ENCODE measurements at regions not wholly inside any gene's neighbourhood (a gene's known extent, or its start where the extent isn't known, plus 50 kb on each side); places are given as distances from the start of the nearest gene placed in this dataset.

DNA sequence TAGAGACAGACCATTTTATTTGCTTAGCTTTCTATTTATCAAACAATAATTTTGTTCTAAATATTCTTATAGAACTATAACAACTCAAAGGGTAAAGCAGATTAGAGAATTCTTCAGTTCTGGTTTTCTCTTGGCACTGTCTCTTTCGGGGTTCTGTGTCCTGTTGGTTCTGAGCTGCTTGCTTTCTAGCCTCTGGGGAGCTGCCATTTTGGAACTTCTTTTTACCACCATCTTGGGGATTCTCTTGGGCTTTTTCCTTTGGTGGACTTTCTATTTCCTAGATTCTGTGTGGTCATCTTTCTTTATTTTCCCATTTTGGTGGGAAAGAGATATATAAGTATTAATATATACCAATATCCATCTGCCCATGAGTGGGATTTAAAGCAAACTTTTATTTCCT, 467.7 kb downstream of the PCNX1 start:
- H3K9me3 ChIP-seq, result no peaks in the 10 kb centered on the region
- intact Hi-C loops (cut with DNase I; ENCODE audit: low total_unique reads), result no loop called here
- DNase-seq, result no peak
- H3K36me3 ChIP-seq, result no peaks in the 10 kb centered on the region
- TF ChIP-seq, protein P1, sequence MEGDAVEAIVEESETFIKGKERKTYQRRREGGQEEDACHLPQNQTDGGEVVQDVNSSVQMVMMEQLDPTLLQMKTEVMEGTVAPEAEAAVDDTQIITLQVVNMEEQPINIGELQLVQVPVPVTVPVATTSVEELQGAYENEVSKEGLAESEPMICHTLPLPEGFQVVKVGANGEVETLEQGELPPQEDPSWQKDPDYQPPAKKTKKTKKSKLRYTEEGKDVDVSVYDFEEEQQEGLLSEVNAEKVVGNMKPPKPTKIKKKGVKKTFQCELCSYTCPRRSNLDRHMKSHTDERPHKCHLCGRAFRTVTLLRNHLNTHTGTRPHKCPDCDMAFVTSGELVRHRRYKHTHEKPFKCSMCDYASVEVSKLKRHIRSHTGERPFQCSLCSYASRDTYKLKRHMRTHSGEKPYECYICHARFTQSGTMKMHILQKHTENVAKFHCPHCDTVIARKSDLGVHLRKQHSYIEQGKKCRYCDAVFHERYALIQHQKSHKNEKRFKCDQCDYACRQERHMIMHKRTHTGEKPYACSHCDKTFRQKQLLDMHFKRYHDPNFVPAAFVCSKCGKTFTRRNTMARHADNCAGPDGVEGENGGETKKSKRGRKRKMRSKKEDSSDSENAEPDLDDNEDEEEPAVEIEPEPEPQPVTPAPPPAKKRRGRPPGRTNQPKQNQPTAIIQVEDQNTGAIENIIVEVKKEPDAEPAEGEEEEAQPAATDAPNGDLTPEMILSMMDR (IDR thresholded peaks at IDR 0.05), result no peak
- H3K4me3 ChIP-seq, result no peak overlapping the region
- H3K27me3 ChIP-seq, result no peaks in the 10 kb centered on the region
- peak overlapping the region in 1 of 2 donors; percentile 35 for H3K27ac ChIP-seq
- peaks cover 0 to 44% (median 23%) of the 10 kb centered on the region in 4 donors for H3K4me1 ChIP-seq

DNA sequence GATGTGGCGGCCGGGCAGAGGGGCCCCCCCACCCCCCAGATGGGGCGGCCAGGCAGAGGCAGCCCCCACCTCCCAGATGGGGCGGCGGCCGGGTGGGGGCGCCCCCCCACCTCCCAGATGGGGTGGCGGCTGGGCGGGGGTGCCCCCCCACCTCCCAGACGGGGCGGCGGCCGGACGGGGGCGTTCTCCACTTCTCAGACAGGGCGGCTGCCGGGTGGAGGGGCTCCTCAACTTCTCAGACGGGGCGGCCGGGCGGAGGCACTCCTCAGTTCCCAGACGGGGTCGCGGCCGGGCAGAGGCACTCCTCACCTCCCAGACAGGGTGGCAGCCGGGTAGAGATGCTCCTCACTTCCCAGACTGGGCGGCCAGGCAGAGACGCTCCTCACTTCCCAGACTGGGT, 469.8 kb downstream of the PCNX1 start:
- Histone ChIP-seq H3K27me3 (no peaks in the 10 kb centered on the region), H3K27ac (peak overlapping the region in 1 of 2 donors; percentile 16), H3K9me3 (no peaks in the 10 kb centered on the region), H3K4me3 (no peak overlapping the region), H3K36me3 (no peaks in the 10 kb centered on the region), H3K4me1 (peaks cover 0 to 50% (median 16%) of the 10 kb centered on the region in 4 donors)
- DNase-seq, result no peak
- TF ChIP-seq, protein P1 (IDR thresholded peaks at IDR 0.05), result no peak
- intact Hi-C loops (cut with DNase I; ENCODE audit: low total_unique reads), result no loop called here

DNA sequence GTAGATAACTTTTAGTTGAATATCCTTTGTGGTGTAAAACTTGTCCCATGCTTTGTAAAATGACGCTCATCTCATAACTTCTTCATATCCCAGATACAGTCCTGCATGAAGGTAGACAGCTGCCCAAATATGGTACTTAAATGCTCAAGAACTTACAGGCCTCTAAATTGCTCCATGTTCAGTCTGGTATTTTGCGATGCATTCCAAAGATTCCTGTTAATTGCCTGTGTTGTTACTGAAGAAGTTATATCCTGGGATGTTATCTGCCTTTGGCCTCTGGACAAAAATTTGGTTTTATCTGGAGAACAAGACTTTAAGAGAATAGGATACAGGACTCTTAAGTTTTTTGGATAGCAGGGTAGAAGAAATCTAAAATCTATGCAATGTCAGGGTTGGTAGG, 473.0 kb downstream of the PCNX1 start:
- TF ChIP-seq, protein P1 (IDR thresholded peaks at IDR 0.05), result no peak
- no peaks in the 10 kb centered on the region for H3K36me3 ChIP-seq
- no peak overlapping the region for H3K27ac ChIP-seq
- H3K4me3 ChIP-seq, result no peak overlapping the region
- DNase-seq, result no peak
- no peaks in the 10 kb centered on the region for H3K9me3 ChIP-seq
- H3K27me3 ChIP-seq, result no peaks in the 10 kb centered on the region
- intact Hi-C loops (cut with DNase I; ENCODE audit: low total_unique reads), result no loop called here
- peaks cover 0 to 38% (median 11%) of the 10 kb centered on the region in 4 donors for H3K4me1 ChIP-seq

DNA sequence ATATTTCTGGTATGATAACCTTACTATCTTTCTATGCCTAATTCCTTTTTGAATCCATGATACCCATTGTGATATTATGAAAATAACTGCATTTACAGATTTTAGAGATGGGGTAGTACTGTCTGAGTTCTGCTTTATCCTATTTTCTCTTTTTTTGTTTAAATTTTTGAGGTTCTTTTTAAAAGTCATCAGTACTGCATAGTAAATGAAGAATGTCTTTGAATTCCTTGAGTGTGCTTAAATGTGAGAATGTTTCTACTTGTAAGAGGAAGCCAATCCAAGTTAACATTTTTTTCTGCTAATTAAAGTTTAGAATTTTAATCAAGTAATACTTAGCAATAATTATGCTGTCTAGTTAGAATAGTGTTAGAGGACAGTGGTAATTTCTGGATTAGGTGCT, 474.6 kb downstream of the PCNX1 start:
- no peak overlapping the region for H3K27ac ChIP-seq
- intact Hi-C loops (cut with DNase I; ENCODE audit: low total_unique reads), result no loop called here
- H3K4me1 ChIP-seq, result peaks cover 0 to 39% (median 11%) of the 10 kb centered on the region in 4 donors
- DNase-seq, result no peak
- no peaks in the 10 kb centered on the region for H3K36me3 ChIP-seq
- H3K27me3 ChIP-seq, result no peaks in the 10 kb centered on the region
- TF ChIP-seq, protein P1 (IDR thresholded peaks at IDR 0.05), result no peak
- H3K9me3 ChIP-seq, result no peaks in the 10 kb centered on the region
- H3K4me3 ChIP-seq, result no peak overlapping the region

- DNase-seq, result no peak
- intact Hi-C loops (cut with DNase I; ENCODE audit: low total_unique reads), result no loop called here
- TF ChIP-seq, protein P1 (IDR thresholded peaks at IDR 0.05), result no peak
- Histone ChIP-seq H3K4me3 (no peak overlapping the region), H3K9me3 (no peaks in the 10 kb centered on the region), H3K27me3 (no peaks in the 10 kb centered on the region), H3K27ac (no peak overlapping the region), H3K4me1 (peaks cover 0 to 39% (median 11%) of the 10 kb centered on the region in 4 donors), H3K36me3 (no peaks in the 10 kb centered on the region)
These were observed 475.1 kb downstream of the PCNX1 start for GRCh38 chr14:71382315-71382714.

DNA sequence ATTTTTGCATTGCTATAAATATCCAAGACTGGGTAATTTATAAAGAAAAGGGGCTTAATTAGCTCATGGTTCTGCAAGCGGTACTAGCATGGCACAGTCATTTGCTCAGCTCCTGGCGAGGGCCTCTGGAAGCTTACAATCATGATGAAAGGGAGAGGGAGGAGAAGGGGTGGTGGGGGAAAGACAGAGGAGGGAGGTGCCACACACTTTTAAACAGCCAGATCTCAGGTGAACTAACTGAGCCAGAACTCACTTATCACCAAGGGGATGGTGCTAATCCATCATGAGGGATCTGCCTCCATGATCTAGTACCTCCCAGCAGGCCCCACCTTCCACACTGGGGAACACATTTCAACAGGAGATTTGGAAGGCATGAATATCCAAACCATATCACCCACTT, 476.3 kb downstream of the PCNX1 start:
- H3K4me3 ChIP-seq, result no peak overlapping the region
- peaks cover 0 to 44% (median 10%) of the 10 kb centered on the region in 4 donors for H3K4me1 ChIP-seq
- TF ChIP-seq, protein P1 (IDR thresholded peaks at IDR 0.05), result no peak
- H3K9me3 ChIP-seq, result no peaks in the 10 kb centered on the region
- DNase-seq, result no peak
- H3K27ac ChIP-seq, result peak overlapping the region; percentile 17 to 20
- no peaks in the 10 kb centered on the region for H3K27me3 ChIP-seq
- intact Hi-C loops (cut with DNase I; ENCODE audit: low total_unique reads), result no loop called here
- H3K36me3 ChIP-seq, result no peaks in the 10 kb centered on the region

Data from tibial artery (tissue), 4 donors.